Heart left ventricle (tissue), 13 donors: ENCODE measurements at regions not wholly inside any gene's neighbourhood (a gene's known extent, or its start where the extent isn't known, plus 50 kb on each side); places are given as distances from the start of the nearest gene placed in this dataset.

Experiments used
- POLR2A ChIP-seq, 2 donors: fragments of 450-650 bp; IDR thresholded peaks; one replicate each; pipeline ENCODE4 v1.6.1; 2017; ENCODE audit warnings: antibody characterized with exemption in 2 of 2, mild to moderate bottlenecking in 2 of 2, moderate library complexity in 2 of 2
- TF ChIP-seq, protein P1 (sequence below), 12 donors: fragments of 200-600 bp; sonication (generic) in 4 of 12; IDR thresholded peaks; one replicate each; pipeline versions ENCODE4 v1.5.0 to v1.8.0; 2018 to 2022; ENCODE audit warnings: antibody characterized with exemption in 12 of 12, mild to moderate bottlenecking in 5 of 12
- donor health status: ischemic (EF 13 %, LVEDD 7.1; RV severe dilation, severe dysfunction).
- donor health status: DM: no; HTN: yes; CAD: no.
- donor health status: DM: no; HTN: no; CAD: no.
- donor health status: ischemic (EF 25% LVEDD 6.9; RV normal size, moderate dysfunction).
- donor health status: ischemic (EF 25% LVEDD 5.7; RV mildly dilated, moderate dysfunction).
- donor health status: ischemic (EF 35%, LVEDD 5.7; RV mildly dilated, moderate dysfunction).
- donor health status: nonischemic (EF 11% LVEDD 7.7; RV severe dilation, severe dysfunction).
- donor health status: DM: yes; HTN: yes; CAD: no.
- donor health status: PGD.
- donor health status: ischemic (EF 29% LVEDD 5.4; RV normal size, mild dysfunction).
- donor health status: nonischemic (EF 23%, LVEDD 6.1; RV moderate dilation, normal function).

DNA sequence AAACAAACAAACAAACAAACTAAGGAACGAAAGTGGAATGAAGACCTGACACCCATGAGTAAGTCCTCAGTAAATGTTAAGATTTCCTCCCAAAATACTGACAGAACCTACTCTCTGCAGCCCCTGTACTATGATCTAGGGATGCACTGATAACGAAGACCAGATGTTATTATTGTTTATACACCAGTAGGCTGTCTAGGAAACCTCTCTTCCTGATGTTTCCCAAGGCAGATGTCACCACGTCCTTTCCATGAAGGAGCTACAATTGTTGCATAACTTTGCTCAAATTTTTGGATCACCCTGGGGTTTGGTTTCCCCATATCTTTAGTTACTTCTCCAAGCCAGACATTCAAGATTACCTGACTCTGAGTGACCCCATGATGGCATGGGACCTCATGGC, 340.7 kb downstream of the MIAT start:
- TF ChIP-seq POLR2A (IDR thresholded peaks at IDR 0.05): no peak
- TF ChIP-seq, protein P1, sequence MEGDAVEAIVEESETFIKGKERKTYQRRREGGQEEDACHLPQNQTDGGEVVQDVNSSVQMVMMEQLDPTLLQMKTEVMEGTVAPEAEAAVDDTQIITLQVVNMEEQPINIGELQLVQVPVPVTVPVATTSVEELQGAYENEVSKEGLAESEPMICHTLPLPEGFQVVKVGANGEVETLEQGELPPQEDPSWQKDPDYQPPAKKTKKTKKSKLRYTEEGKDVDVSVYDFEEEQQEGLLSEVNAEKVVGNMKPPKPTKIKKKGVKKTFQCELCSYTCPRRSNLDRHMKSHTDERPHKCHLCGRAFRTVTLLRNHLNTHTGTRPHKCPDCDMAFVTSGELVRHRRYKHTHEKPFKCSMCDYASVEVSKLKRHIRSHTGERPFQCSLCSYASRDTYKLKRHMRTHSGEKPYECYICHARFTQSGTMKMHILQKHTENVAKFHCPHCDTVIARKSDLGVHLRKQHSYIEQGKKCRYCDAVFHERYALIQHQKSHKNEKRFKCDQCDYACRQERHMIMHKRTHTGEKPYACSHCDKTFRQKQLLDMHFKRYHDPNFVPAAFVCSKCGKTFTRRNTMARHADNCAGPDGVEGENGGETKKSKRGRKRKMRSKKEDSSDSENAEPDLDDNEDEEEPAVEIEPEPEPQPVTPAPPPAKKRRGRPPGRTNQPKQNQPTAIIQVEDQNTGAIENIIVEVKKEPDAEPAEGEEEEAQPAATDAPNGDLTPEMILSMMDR (IDR thresholded peaks at IDR 0.05): no peak
